GM18858 (cell line): ENCODE measurements at regions not wholly inside any gene's neighbourhood (a gene's known extent, or its start where the extent isn't known, plus 50 kb on each side); places are given as distances from the start of the nearest gene placed in this dataset.

Experiments used
- ATAC-seq: cut with Tn5 transposase; IDR thresholded peaks from one replicate; pipeline ENCODE4 v1.9.1; 2021; ENCODE audit not compliant: unreplicated experiment

DNA sequence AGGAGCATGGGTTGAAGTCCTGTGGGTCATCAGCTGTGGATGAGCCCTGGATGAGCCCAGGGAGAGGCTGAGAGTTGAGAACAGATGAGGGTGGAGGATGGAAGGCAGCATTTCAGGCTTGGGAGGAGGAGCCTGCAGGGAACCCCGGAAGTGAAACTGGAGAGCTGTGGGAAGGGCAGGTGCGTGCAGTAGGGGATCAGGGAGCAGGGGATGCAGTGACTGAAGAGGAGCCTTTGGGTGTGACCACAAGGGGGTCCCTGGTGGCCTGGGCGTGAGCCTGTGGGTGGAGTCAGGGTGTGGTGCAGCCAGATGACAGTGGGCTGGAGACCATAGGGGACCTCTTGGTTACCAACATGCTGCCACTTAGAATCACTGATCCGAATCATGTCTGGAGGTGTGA, 115.5 kb downstream of the PAPOLA start:
- no peak for ATAC-seq

DNA sequence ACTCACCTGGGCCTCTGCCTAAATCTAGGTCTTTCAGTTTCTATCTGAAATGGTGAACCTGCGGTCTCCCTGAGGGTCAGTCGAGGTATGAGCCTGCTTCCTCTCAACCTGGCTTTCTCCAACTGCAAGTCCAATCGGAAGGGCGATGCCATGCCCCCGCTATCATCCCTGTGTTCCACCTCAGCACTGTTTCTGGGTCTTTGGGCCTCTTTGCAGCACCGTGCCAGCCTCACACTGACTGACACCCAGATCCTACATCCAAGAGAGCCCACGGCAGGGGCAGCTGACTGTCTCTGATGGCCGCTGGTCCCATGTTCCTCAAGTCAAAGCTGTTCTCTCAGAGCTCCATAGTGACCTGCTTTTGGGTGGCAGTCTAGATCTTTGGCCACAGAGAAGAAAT, 120.7 kb downstream of the PAPOLA start:
- no peak for ATAC-seq

DNA sequence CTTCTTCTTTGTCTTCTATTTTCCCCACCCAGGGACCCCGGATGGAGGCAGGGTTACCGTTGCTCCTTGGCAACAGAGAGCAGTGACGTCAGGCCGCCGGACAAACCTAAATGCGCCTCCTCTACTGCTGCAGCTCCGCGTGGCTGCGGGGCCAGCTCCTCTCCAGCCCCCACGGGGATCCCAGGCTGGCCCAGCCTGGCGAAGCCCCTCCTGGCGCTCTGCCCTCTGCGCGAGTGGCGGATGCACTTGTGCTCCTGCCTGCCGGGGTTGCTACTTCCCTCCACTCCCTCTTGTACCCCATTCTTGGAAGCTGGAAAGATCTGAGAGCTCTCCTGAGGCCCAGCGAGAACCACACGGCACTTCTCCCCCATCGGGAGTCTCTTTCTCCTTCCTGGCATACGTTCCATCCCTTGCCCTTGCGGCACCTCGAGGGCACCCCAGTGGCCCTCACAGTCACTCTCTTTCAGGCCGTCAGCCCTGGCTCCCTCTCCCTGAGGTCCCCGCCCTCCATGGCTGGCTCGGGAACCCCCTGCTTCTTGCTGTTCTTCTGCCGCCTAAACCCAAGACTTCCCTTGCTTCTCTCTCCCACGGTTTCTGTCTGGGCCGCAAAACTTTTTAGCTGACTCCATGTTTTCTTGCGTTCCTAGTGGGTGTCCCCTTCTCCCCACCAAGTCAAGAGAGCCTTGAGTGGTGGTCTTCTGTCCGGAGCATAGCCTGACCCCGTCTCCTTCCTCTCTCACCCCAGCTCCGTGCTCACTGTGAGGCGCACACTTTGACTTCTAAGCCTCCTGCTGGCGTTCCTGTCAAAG, 121.7 kb downstream of the PAPOLA start:
- no peak for ATAC-seq

DNA sequence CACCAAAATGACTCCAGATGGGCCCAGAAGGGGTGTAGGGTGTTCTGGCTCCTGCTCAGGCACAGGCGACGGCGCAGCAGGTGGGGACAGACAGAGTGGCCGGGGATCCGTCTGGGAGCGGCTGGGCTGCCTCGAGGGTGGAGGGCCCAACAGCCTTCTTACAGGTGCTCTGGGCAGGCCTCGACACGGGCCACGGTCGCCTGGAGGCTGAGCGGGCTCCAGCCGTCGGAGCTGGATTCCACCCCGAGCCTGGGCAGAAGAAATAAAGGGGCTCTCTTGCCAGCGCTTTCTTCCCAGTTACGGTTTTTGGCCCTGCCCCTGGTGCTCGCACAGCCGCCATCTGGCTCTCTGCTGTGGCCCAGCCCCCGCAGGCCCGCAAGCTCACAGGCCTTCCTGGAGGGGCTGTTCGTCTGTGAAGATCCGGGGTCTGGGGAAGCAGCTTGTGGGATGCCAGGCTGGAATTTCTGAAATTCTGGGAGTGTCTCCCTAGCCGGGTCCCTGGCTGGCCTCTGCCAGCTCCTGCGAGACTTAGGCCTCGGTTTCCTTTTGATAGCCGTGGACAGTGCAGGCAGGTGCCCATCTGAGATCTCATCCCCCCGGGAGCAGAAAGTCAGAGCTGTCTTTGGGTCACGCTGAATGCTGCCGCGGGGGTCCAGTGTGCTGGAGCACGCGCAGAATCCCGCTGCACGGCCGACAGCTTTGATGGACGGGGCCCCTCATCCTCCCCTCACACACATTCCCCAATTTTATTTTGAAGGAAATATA, 122.7 kb downstream of the PAPOLA start:
- ATAC-seq: no peak

DNA sequence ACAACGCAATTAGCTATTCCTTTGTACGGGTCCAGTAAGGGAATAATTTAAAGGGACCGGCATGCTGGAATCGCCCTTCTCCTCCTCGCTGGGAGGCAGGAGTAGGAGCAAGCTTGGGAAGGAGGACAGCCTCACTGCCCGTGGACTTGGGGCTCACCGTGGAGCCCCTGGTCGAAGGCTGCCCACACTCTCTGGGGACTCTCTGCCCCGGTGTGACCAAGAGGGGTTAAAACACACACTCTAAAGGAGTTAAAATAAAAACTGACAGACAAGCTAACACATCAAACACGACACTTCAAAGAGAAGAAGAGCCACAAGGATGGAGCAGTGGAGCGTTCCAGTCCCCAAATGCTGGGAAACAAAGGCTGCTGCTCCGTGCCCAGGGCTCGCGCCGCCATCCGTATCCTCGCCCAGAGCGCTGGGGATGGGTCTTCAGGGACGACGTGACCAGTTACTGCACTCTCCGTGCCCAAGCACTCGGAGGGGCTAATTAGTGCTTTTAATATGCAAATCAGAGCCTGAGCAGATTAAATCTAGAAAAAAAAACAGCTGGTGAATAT, 123.3 kb downstream of the PAPOLA start:
- ATAC-seq: no peak

DNA sequence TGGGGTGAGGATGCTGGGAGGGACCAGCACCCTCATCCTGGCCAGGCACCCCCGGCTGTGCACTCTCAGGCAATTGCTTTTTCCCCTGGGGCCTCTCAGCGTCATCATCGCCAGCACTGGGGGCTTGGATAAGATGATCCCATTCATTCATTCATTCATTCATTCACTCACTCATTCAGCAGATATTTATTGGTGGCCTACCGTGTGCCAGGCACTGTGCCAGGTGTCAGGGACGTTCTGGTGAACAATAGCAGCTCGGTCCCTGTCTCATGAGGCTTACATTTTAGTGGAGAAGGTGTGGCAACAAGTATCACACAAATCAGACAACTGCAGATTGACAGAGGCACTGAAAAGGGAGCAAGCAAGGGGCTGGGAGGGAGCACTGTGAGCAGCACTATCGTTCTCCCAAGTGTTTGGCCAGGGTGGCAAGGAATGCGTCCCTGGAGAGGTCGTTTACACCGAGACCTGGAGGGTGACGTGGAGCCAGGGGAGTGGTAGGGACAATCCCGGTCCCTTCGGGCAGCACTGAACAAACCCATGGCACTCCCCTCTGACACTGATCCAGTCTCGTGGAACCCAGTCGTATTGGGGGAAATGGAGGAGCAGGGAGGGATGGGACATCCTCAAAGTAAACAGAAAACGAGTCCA, 124.1 kb downstream of the PAPOLA start:
- no peak for ATAC-seq

DNA sequence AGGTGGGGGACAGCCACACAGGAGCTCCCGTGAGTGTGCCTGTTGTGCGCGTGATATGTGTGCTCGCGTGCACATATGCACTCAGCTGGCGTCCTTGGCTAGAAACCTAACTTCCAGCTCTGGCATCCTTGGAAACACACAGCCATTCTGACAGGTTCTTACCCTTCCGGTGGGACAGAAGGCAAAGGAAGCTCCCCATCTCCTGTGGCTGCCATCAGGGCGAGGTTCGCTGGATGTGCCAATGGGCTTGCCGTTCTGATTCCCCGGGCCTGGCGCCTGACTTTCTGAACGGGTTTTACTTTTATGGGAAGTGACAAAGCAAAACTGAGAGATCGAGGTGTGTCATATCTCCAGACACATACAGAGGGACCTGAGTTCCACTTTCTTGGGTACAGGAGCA, 124.7 kb downstream of the PAPOLA start:
- ATAC-seq: no peak

DNA sequence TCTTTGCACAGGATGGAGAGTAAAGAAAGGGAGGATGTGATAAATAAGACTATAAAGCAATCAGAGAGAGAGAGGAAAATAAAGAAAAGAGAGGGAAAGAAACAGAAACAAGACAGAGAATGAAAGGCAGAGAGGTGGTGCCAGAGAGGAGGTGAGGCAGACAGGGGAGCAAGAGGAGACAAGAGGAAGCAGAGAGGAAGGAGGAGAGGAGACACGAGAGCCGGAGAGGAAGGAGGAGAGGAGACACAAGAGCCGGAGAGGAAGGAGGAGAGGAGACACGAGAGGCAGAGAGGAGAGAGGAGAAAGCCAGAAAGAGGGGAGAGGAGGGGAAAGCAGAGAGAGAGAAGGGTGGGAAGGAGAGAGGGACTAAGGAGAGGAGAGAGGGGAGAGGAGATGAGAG, 125.2 kb downstream of the PAPOLA start:
- no peak for ATAC-seq

DNA sequence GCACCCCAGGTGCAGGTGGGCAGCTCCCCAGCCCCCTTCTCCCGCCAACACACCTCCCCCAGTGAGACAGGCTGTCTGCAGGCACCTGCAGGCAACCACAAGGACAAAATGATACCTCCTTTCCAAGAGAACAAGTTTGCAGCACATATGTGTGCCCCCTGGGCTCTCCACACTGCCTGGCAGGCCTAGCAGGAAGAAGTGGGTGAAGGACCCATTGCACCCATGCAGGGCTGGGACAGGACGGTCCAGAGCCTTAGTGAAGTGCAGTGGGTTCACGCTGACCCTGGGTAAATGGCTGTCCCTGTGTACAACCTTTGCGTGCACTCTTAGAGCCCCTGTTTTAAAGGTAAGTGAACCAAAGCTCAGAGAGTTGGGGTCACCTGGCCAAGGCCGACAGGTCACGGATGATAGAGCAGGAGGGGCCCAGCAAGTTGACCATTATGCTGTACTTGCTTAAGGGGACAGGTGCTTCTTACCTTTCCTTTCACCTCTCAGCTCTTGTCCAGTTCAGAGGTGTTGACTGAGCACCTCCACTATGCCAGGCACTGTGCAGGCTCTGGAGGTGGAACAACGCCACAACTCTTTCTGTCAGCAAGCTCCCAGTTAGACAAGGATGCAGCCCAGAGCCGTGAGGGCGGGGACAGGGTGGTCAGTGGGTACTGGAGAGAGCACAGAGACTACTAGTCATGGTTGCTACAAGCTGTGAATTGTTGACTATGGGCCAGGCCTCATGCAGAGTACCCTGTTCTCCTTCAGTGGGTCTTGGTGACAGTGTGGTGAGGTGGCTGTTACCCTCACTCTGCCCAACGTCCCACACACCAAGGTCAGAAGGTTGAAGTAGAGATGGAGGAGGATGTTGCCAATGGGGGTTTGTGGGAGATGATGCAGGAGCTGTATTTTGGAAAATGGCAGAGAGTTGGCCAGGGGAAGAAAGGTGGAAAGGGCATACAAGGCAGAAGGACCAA, 125.9 kb downstream of the PAPOLA start:
- ATAC-seq: no peak

DNA sequence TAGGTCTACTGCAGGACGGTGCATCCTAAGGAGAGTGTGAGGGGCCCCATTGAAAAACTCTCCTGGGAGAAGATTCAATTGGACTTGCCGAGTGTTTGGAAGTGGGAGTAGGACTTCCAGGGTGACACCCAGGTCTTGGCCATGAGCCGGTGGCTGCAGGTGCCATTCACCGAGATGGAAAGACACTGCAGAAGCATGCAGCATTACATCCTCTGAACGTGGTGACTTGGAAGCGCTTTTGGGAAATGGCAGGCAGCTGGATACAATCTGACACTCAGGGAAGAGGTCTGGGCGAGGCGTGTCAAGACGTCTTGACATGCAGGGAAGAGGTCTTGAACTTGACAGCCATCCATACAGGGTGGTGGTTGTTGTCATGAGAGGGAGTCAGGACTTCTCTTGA, 126.9 kb downstream of the PAPOLA start:
- ATAC-seq: no peak

DNA sequence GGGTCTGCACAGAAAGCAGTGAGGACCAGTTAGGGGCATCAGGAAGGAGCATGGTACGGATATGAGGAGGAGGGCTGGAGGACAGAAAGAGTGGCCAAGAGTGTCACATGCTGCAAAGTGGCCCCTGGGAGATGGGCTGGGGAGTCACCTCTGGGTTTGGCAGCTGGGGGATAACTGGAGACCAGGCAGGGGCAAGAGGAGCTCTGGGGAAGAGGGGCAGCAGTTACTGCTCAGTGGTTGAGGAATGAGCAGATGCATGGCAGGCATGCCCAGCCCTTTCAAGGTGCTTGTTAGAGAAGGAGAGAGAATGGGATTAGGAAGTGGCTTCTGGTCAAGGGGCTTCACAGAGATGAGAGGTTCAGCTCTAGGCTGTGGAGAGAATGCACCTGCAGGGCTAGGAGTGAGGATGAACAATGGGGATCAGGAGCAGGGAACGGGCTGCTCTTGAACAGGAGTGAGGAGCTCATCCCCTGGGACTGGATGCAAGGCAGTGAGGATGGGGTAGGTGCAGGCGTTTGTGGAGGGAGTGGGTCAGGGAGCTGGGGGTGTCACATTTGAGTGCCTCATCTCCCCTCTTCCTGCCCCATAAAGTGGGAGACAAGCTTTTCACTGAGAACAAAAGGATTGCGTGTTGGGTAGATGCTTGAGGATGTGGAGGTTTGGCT, 127.5 kb downstream of the PAPOLA start:
- ATAC-seq: no peak

DNA sequence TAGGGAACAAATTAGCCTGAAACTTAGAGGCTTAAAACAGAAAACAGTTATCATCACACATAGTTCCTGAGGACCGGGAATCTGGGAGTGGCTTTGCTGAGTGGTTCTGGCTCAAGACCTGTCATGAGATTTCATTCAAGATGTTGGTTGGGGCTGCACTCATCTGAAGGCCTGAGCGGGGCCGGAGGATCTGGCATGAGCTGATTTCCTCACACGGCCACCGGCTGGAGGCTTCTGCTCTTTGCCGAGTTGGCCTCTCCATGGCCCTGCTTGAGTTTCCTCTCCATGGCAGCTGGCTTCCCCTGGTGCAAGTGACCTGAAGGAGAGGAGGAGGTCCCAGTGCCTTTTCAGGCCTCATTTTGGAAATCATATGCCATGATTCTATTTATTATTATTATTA, 128.1 kb downstream of the PAPOLA start:
- no peak for ATAC-seq

DNA sequence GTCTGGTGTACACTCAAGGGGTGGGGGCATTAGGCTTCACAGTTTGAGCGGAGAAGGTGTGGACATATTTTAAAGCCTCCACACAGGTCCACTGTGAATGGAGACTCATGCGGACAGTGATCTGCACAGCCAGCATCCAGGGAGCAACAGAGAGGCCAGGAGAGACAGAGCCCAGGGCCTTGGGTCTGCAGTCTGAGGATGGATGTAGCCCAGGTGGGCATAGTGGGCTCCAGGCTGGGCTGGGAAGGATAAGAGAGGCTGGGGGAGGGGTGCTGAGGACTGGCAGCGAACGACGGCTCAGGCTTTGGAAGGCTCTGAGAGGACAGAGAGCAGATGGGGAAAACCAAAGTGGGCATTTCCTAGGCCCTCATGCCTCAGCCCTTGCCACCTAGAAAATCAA, 128.8 kb downstream of the PAPOLA start:
- no peak for ATAC-seq

DNA sequence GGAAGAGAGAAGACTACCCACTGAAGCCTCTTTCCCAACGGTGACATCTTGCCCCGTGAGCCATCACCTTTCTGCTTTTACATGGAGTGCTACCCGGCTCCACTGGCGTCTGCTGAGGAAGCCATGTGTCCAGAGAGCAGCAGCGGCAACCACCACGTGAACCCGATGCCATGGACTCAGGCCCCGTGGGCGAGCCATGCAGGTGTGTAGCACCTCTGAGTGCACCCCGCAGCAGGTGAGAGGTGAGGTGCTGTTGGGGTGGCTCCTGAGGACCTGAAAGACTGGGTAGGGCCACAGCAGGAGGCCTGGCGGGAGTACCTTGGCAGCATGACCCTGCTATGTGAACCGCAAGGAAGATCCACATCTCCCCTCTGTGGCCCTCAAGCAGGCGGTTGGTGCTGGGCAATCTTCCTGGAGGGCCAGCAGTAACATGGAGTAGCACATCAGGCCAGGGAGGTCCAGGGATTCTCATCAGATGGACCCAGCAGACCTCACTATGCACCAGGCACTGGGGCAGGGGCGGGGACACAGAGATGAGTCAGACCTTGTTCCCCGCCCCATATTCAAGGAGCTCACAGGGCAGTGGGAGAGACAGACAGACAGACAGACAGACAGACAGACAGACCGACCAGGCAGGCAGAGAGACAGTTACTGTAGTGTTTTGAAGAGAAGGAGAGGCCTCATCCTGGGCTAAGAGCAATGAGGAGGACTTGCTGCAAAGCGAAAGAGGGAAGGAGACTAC, 129.6 kb downstream of the PAPOLA start:
- no peak for ATAC-seq

DNA sequence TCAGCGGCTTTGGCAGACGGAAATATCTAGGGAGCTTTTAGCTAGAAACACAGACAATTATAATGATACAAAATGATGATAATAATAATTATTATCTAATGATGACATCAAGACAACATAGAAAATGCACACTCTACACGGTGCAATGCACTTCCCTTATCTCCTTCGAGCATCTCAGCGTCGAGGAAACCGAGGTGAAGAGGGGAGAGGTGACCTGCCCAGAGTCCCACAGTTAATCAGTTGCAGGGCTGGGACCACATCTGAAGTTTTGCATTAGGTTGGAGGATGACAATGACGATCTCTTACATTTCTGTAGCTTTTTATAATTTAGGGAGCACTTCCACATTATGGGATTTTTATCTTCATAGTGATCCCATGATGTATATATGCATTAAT, 130.2 kb downstream of the PAPOLA start:
- no peak for ATAC-seq

DNA sequence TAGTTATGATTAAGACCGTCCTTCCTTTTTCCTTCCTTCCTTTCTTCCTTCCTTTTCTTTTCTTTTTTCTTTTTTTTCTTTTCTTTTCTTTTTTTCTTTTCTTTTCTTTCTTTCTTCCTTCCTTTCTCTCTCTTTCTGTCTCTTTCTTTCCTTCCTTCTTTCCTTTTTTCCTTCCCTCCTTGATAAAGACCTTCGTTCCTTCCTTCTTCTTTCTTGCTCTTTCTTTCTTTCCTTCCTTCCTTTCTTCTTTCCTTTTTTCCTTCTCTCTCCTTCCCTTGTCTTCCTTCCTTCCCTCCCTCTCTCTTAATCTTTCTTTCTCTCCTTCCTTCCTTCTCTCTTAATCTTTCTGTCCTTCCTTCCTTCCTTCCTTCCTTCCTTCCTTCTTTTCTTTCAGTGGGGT, 130.9 kb downstream of the PAPOLA start:
- no peak for ATAC-seq

DNA sequence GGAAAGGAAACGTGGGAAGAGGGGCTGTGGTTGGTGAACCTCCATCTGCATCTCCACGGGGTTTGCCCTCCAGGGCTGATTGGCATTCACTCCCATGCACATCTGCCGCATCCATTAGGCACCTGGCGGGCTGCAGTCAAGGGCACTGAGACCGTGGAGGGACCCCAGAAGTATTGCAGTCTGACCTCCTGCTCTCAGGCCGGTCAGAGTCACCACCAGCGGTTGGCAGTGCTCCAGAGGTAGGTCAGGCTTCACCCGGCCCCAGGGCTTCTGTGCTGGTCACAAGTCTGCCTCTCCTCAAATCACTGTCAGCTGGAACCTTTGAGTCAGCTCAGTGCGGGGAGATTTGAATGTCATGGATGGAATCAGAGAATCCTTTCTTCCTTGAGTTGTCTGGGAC, 132.3 kb downstream of the PAPOLA start:
- no peak for ATAC-seq

DNA sequence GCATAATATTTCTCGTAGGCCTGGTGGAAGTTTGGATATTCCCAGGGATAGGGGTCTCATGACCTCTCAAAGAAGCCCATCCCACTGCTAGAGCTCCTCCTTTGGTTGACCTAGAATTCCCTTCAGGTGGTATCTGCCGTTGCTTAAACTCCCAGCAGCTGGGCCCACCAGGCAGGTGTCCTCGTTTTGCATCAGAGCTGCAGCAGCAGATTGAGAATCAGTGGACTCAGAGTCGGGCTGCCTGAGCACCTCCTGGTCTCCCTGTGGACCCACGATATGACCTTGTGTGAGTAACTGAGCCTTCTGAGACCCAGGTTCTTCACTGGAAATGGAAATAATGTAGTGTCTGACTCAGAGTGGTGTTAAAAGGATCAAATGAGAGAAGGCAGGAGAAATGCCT, 132.7 kb downstream of the PAPOLA start:
- no peak for ATAC-seq

DNA sequence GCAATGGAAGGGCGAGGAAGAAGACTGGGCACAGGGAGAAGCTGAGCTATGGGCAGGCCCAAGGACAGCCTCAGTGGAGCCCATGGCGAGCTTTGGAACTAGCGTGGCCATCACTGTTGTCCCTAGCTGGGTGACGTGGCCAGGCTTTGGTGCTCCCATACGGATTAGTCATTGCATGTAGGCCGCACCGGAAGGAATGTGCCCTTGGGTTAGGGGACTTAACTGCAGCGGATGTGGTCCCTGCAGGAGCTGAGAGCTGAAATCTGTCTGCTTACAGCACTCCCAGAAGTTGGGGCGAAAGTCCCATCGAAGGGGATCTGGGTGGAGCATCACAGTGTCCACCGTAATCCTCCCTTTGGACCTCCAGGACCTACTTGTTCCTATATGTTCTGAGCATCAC, 133.7 kb downstream of the PAPOLA start:
- ATAC-seq: no peak
